ENCODE measurements at regions not wholly inside any gene's neighbourhood (a gene's known extent, or its start where the extent isn't known, plus 50 kb on each side); places are given as distances from the start of the nearest gene placed in this dataset.

DNA sequence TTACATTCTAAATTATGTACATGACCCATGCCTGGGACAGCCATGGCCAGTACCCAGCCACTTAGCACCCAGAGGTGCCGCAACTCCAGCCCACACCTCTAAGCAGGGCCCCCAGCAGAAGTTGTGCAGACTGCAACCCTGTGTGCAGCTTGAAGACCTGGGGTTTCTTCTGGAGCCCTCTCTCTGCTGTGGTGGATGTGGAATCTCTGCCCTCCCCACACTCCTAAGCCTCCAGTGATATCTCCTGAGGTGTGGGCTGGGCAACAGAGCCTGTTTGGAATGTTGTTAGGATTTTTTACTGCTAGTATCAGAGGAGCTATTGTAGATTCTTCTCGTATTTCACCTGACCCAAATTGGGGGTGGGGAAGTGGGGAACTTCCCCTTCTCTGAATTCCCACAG is 59.4 kb upstream of the TUNAR start:
- TF ChIP-seq, protein P1, sequence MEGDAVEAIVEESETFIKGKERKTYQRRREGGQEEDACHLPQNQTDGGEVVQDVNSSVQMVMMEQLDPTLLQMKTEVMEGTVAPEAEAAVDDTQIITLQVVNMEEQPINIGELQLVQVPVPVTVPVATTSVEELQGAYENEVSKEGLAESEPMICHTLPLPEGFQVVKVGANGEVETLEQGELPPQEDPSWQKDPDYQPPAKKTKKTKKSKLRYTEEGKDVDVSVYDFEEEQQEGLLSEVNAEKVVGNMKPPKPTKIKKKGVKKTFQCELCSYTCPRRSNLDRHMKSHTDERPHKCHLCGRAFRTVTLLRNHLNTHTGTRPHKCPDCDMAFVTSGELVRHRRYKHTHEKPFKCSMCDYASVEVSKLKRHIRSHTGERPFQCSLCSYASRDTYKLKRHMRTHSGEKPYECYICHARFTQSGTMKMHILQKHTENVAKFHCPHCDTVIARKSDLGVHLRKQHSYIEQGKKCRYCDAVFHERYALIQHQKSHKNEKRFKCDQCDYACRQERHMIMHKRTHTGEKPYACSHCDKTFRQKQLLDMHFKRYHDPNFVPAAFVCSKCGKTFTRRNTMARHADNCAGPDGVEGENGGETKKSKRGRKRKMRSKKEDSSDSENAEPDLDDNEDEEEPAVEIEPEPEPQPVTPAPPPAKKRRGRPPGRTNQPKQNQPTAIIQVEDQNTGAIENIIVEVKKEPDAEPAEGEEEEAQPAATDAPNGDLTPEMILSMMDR (tag by site-specific recombination; IDR thresholded peaks at IDR 0.05): no peak
- no peak for TF ChIP-seq RBAK (tag by site-specific recombination; IDR thresholded peaks at IDR 0.05)
- no peak for TF ChIP-seq ZNF626 (tag by site-specific recombination; IDR thresholded peaks at IDR 0.05)
- TF ChIP-seq ZBTB7A (tag by site-specific recombination; IDR thresholded peaks at IDR 0.05; ENCODE audit: low read depth): no peak
- no peak for TF ChIP-seq ZNF274 (IDR thresholded peaks at IDR 0.05; ENCODE audit: low read length)
- TF ChIP-seq ZNF274 (tag by site-specific recombination; IDR thresholded peaks at IDR 0.05; ENCODE audit: borderline replicate concordance): no peak
- no peak for TF ChIP-seq ZNF214 (tag by site-specific recombination; IDR thresholded peaks at IDR 0.05; ENCODE audit: borderline replicate concordance)
- TF ChIP-seq, protein P2, sequence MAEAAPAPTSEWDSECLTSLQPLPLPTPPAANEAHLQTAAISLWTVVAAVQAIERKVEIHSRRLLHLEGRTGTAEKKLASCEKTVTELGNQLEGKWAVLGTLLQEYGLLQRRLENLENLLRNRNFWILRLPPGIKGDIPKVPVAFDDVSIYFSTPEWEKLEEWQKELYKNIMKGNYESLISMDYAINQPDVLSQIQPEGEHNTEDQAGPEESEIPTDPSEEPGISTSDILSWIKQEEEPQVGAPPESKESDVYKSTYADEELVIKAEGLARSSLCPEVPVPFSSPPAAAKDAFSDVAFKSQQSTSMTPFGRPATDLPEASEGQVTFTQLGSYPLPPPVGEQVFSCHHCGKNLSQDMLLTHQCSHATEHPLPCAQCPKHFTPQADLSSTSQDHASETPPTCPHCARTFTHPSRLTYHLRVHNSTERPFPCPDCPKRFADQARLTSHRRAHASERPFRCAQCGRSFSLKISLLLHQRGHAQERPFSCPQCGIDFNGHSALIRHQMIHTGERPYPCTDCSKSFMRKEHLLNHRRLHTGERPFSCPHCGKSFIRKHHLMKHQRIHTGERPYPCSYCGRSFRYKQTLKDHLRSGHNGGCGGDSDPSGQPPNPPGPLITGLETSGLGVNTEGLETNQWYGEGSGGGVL (tag by site-specific recombination; IDR thresholded peaks at IDR 0.05): no peak
- TF ChIP-seq, protein P3, sequence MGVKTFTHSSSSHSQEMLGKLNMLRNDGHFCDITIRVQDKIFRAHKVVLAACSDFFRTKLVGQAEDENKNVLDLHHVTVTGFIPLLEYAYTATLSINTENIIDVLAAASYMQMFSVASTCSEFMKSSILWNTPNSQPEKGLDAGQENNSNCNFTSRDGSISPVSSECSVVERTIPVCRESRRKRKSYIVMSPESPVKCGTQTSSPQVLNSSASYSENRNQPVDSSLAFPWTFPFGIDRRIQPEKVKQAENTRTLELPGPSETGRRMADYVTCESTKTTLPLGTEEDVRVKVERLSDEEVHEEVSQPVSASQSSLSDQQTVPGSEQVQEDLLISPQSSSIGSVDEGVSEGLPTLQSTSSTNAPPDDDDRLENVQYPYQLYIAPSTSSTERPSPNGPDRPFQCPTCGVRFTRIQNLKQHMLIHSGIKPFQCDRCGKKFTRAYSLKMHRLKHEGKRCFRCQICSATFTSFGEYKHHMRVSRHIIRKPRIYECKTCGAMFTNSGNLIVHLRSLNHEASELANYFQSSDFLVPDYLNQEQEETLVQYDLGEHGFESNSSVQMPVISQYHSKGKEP (tag by site-specific recombination; IDR thresholded peaks at IDR 0.05): no peak
- TF ChIP-seq, protein P4, sequence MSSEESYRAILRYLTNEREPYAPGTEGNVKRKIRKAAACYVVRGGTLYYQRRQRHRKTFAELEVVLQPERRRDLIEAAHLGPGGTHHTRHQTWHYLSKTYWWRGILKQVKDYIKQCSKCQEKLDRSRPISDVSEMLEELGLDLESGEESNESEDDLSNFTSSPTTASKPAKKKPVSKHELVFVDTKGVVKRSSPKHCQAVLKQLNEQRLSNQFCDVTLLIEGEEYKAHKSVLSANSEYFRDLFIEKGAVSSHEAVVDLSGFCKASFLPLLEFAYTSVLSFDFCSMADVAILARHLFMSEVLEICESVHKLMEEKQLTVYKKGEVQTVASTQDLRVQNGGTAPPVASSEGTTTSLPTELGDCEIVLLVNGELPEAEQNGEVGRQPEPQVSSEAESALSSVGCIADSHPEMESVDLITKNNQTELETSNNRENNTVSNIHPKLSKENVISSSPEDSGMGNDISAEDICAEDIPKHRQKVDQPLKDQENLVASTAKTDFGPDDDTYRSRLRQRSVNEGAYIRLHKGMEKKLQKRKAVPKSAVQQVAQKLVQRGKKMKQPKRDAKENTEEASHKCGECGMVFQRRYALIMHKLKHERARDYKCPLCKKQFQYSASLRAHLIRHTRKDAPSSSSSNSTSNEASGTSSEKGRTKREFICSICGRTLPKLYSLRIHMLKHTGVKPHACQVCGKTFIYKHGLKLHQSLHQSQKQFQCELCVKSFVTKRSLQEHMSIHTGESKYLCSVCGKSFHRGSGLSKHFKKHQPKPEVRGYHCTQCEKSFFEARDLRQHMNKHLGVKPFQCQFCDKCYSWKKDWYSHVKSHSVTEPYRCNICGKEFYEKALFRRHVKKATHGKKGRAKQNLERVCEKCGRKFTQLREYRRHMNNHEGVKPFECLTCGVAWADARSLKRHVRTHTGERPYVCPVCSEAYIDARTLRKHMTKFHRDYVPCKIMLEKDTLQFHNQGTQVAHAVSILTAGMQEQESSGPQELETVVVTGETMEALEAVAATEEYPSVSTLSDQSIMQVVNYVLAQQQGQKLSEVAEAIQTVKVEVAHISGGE (tag by site-specific recombination; conservative IDR thresholded peaks at IDR 0.05; ENCODE audit: low read depth): no peak
- no peak for TF ChIP-seq ZNF404 (tag by site-specific recombination; IDR thresholded peaks at IDR 0.05)
- TF ChIP-seq, protein P5, sequence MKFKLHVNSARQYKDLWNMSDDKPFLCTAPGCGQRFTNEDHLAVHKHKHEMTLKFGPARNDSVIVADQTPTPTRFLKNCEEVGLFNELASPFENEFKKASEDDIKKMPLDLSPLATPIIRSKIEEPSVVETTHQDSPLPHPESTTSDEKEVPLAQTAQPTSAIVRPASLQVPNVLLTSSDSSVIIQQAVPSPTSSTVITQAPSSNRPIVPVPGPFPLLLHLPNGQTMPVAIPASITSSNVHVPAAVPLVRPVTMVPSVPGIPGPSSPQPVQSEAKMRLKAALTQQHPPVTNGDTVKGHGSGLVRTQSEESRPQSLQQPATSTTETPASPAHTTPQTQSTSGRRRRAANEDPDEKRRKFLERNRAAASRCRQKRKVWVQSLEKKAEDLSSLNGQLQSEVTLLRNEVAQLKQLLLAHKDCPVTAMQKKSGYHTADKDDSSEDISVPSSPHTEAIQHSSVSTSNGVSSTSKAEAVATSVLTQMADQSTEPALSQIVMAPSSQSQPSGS (tag by site-specific recombination; IDR thresholded peaks at IDR 0.05; ENCODE audit: low read depth): no peak
- TF ChIP-seq ZNF530 (tag by site-specific recombination; IDR thresholded peaks at IDR 0.05; ENCODE audit: low read depth): no peak
- TF ChIP-seq, protein P6, sequence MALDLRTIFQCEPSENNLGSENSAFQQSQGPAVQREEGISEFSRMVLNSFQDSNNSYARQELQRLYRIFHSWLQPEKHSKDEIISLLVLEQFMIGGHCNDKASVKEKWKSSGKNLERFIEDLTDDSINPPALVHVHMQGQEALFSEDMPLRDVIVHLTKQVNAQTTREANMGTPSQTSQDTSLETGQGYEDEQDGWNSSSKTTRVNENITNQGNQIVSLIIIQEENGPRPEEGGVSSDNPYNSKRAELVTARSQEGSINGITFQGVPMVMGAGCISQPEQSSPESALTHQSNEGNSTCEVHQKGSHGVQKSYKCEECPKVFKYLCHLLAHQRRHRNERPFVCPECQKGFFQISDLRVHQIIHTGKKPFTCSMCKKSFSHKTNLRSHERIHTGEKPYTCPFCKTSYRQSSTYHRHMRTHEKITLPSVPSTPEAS (tag by site-specific recombination; IDR thresholded peaks at IDR 0.05): no peak
